Stomach (tissue), 8 donors: ENCODE measurements at regions not wholly inside any gene's neighbourhood (a gene's known extent, or its start where the extent isn't known, plus 50 kb on each side); places are given as distances from the start of the nearest gene placed in this dataset.

Source experiments
- DNase-seq, 2 donors: peaks; one replicate each; pipeline versions ENCODE4 v3.0.0 to v3.0.0-alpha.2; 2013 to 2019
- H3K27ac ChIP-seq, 5 donors: fragments of 200-600 bp in 4 of 5; sonication (generic) in 4 of 5; one replicate each; pipeline ENCODE4 v1.5.1; 2013 to 2019; ENCODE audit warnings: mild to moderate bottlenecking in 1 of 5, moderate library complexity in 1 of 5
- H3K27me3 ChIP-seq, 3 donors: fragments of 200-600 bp; sonication (generic); one replicate each; pipeline ENCODE4 v1.5.1; 2017 to 2019; ENCODE audit warnings: mixed run types in 1 of 3
- H3K36me3 ChIP-seq, 4 donors: fragments of 200-600 bp; sonication (generic); 1 replicate in 3 of 4; 2 replicates in 1 of 4; pipeline ENCODE4 v1.5.1; 2016 to 2019
- H3K4me1 ChIP-seq, 4 donors: fragments of 200-600 bp; sonication (generic); one replicate each; pipeline ENCODE4 v1.5.1; 2016 to 2019
- H3K4me3 ChIP-seq, 4 donors: fragments of 200-600 bp; sonication (generic) in 3 of 4; one replicate each; pipeline ENCODE4 v1.5.1; 2016 to 2019; ENCODE audit warnings: mild to moderate bottlenecking in 1 of 4
- H3K9me3 ChIP-seq, 4 donors: fragments of 200-600 bp; sonication (generic); one replicate each; pipeline ENCODE4 v1.5.1; 2016 to 2019
- CTCF ChIP-seq, 7 experiments: fragments of 450-650 bp in 4 of 7; fragments of 200-600 bp in 3 of 7; sonication (generic) in 3 of 7; IDR thresholded peaks; one replicate each; pipeline ENCODE4 v1.5.1; 2016 to 2019; ENCODE audit warnings: antibody characterized with exemption in 7 of 7, control low read depth in 2 of 7, mild to moderate bottlenecking in 1 of 7
- EP300 ChIP-seq: sonication (generic); formaldehyde crosslinking; IDR thresholded peaks from one replicate; pipeline ENCODE4 v1.6.1; 2017; ENCODE audit warnings: antibody characterized with exemption
- POLR2A ChIP-seq, 4 donors: fragments of 450-650 bp; IDR thresholded peaks; one replicate each; pipeline ENCODE4 v1.6.1; 2016; ENCODE audit warnings: antibody characterized with exemption in 4 of 4, control low read depth in 2 of 4, mild to moderate bottlenecking in 1 of 4, moderate library complexity in 1 of 4
- POLR2AphosphoS5 ChIP-seq, 3 donors: sonication (generic); formaldehyde crosslinking; IDR thresholded peaks; one replicate each; pipeline ENCODE4 v1.6.1; 2016; ENCODE audit warnings: antibody characterized with exemption in 3 of 3
- WGBS, 5 donors: extraction: QIAGEN DNeasy Blood & Tissue Kit in 3 of 5; methylation state at CpG; one replicate each; pipeline versions ENCODE4 v1.1.5 to v1.1.7; 2013 to 2018; 5-methylcytosine and 5-hydroxymethylcytosine counted together
- intact Hi-C: fragments of 100-400 bp; cut with DNase I; formaldehyde crosslinking; loops from one replicate; pipeline ENCODE4 v1.15.1; 2023; ENCODE audit warnings: low total_unique reads
- donor health status: healthy with polysubstance abuse.
- donor health status: Bipolar disorder and iron deficiency.
- donor health status: healthy.

GRCh38 chr5:124839371-124839998 is 93.0 kb upstream of the ZNF608 start:
- Histone ChIP-seq H3K27ac (no peak overlapping the region), H3K9me3 (no peaks in the 10 kb centered on the region), H3K36me3 (no peaks in the 10 kb centered on the region), H3K4me1 (peaks cover 0 to 14% (median 4%) of the 10 kb centered on the region in 4 donors), H3K27me3 (no peaks in the 10 kb centered on the region), H3K4me3 (no peak overlapping the region)
- no peak for TF ChIP-seq EP300
- no peak for TF ChIP-seq POLR2AphosphoS5 (IDR thresholded peaks at IDR 0.05)
- TF ChIP-seq POLR2A (IDR thresholded peaks at IDR 0.05): no peak
- no peak for TF ChIP-seq CTCF (IDR thresholded peaks at IDR 0.05)
- intact Hi-C loops: no loop called here
- peak in 1 of 2 donors; percentile 57 for DNase-seq

GRCh38 chr5:124841829-124842712 is 95.6 kb upstream of the ZNF608 start:
- Histone ChIP-seq H3K4me1 (peaks cover 0 to 14% (median 4%) of the 10 kb centered on the region in 4 donors), H3K27me3 (no peaks in the 10 kb centered on the region), H3K36me3 (no peaks in the 10 kb centered on the region), H3K9me3 (no peaks in the 10 kb centered on the region), H3K27ac (no peak overlapping the region), H3K4me3 (no peak overlapping the region)
- DNase-seq: no peak
- WGBS, 5 donors: 84 to 89% (median 88%) methylated on average over 12 of the region's 12 CpGs
- TF ChIP-seq POLR2AphosphoS5 (IDR thresholded peaks at IDR 0.05): no peak
- no peak for TF ChIP-seq EP300
- no peak for TF ChIP-seq CTCF (IDR thresholded peaks at IDR 0.05)
- no peak for TF ChIP-seq POLR2A (IDR thresholded peaks at IDR 0.05)
- intact Hi-C loops: no loop called here

- 84 to 91% (median 87%) methylated on average over 10 of the region's 10 CpGs for WGBS, 5 donors
- intact Hi-C loops: no loop called here
- TF ChIP-seq POLR2A (IDR thresholded peaks at IDR 0.05) (no peak), CTCF (IDR thresholded peaks at IDR 0.05) (no peak), EP300 (no peak), POLR2AphosphoS5 (IDR thresholded peaks at IDR 0.05) (no peak)
Measured at GRCh38 chr5:124842725-124843595, 96.5 kb upstream of the ZNF608 start.

GRCh38 chr5:124843596-124843899 is 97.1 kb upstream of the ZNF608 start:
- peaks cover 0 to 14% (median 4%) of the 10 kb centered on the region in 4 donors for H3K4me1 ChIP-seq
- intact Hi-C loops: no loop called here
- no peaks in the 10 kb centered on the region for H3K36me3 ChIP-seq
- no peak for DNase-seq
- H3K4me3 ChIP-seq: no peak overlapping the region
- 58 to 73% (median 66%) methylated on average over 4 of the region's 4 CpGs for WGBS, 5 donors
- no peak overlapping the region for H3K27ac ChIP-seq
- H3K9me3 ChIP-seq: no peaks in the 10 kb centered on the region
- no peaks in the 10 kb centered on the region for H3K27me3 ChIP-seq
- no peak for TF ChIP-seq CTCF (IDR thresholded peaks at IDR 0.05)

More at GRCh38 chr5:124842725-124843595, 96.5 kb upstream of the ZNF608 start:
- DNase-seq: no peak
- peaks cover 0 to 14% (median 4%) of the 10 kb centered on the region in 4 donors for H3K4me1 ChIP-seq
- H3K4me3 ChIP-seq: no peak overlapping the region
- no peaks in the 10 kb centered on the region for H3K9me3 ChIP-seq
- no peaks in the 10 kb centered on the region for H3K27me3 ChIP-seq
- no peaks in the 10 kb centered on the region for H3K36me3 ChIP-seq
- H3K27ac ChIP-seq: no peak overlapping the region
